ENCODE measurements at regions not wholly inside any gene's neighbourhood (a gene's known extent, or its start where the extent isn't known, plus 50 kb on each side); places are given as distances from the start of the nearest gene placed in this dataset.

GRCh38 chr22:22418957-22419356 is 89.6 kb downstream of the ZNF280B start (continued):
- TF ChIP-seq ZNF598 (CRISPR knock-in tag; IDR thresholded peaks at IDR 0.05; ENCODE audit: borderline replicate concordance) (no peak), AGO2 (optimal IDR thresholded peaks at IDR 0.05; ENCODE audit: low read depth, low read length) (no peak), ZNF775 (CRISPR knock-in tag; IDR thresholded peaks at IDR 0.05; ENCODE audit: borderline replicate concordance) (no peak), PRPF4 (IDR thresholded peaks at IDR 0.05; ENCODE audit: low read depth, low read length, poor library complexity, severe bottlenecking) (no peak), ZNF496 (CRISPR knock-in tag; IDR thresholded peaks at IDR 0.05; ENCODE audit: insufficient replicate concordance) (no peak), ZFAT (CRISPR knock-in tag; conservative IDR thresholded peaks at IDR 0.05) (no peak)
- TF ChIP-seq, protein P1, sequence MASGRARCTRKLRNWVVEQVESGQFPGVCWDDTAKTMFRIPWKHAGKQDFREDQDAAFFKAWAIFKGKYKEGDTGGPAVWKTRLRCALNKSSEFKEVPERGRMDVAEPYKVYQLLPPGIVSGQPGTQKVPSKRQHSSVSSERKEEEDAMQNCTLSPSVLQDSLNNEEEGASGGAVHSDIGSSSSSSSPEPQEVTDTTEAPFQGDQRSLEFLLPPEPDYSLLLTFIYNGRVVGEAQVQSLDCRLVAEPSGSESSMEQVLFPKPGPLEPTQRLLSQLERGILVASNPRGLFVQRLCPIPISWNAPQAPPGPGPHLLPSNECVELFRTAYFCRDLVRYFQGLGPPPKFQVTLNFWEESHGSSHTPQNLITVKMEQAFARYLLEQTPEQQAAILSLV (CRISPR knock-in tag; IDR thresholded peaks at IDR 0.05; ENCODE audit: borderline replicate concordance): no peak

- TF ChIP-seq, protein P2, sequence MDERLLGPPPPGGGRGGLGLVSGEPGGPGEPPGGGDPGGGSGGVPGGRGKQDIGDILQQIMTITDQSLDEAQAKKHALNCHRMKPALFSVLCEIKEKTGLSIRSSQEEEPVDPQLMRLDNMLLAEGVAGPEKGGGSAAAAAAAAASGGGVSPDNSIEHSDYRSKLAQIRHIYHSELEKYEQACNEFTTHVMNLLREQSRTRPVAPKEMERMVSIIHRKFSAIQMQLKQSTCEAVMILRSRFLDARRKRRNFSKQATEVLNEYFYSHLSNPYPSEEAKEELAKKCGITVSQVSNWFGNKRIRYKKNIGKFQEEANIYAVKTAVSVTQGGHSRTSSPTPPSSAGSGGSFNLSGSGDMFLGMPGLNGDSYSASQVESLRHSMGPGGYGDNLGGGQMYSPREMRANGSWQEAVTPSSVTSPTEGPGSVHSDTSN (CRISPR knock-in tag; IDR thresholded peaks at IDR 0.05): no peak
- TF ChIP-seq GABPA (IDR thresholded peaks at IDR 0.05; ENCODE audit: low read depth, low read length) (no peak), GABPA (CRISPR knock-in tag; IDR thresholded peaks at IDR 0.05; ENCODE audit: low read depth) (no peak), NR2F2 (IDR thresholded peaks at IDR 0.05; ENCODE audit: borderline replicate concordance, low read depth) (no peak), LCORL (IDR thresholded peaks at IDR 0.05) (no peak), LCORL (CRISPR knock-in tag; IDR thresholded peaks at IDR 0.05) (no peak), THAP11 (CRISPR knock-in tag; IDR thresholded peaks at IDR 0.05) (no peak), SAP130 (CRISPR knock-in tag; IDR thresholded peaks at IDR 0.05; ENCODE audit: low read depth) (no peak), ZNF501 (CRISPR knock-in tag; IDR thresholded peaks at IDR 0.05) (no peak), RORA (CRISPR knock-in tag; IDR thresholded peaks at IDR 0.05) (no peak), MTA1 (CRISPR knock-in tag; IDR thresholded peaks at IDR 0.05; ENCODE audit: borderline replicate concordance) (no peak)
- Histone ChIP-seq H3K27ac (ENCODE audit: extremely low read length, insufficient read depth, low read length) (no peak overlapping the region), H3K4me3 (replicated peaks in 1 of 3; ENCODE audit: insufficient read depth in 1 of 3, low read depth in 2 of 3, low read length in 3 of 3) (no peak overlapping the region), H3K4me1 (ENCODE audit: insufficient read depth, low read length) (peaks cover 28% of the 10 kb centered on the region), H3K9ac (ENCODE audit: insufficient read depth, low read depth, low read length) (no peak overlapping the region), H3K27me3 (ENCODE audit: control insufficient read depth in 1 of 2, insufficient read depth in 2 of 2, low read length in 2 of 2) (peaks cover 0 to 59% of the 10 kb centered on the region in 2 experiments; a peak in 3 of 5 replicates), H3K9me3 (ENCODE audit: low read length) (no peaks in the 10 kb centered on the region), H2AFZ (ENCODE audit: low read length) (no peak overlapping the region), H3K4me2 (ENCODE audit: low read depth, low read length) (no peak overlapping the region), H3K79me2 (ENCODE audit: insufficient read depth, low read length) (no peaks in the 10 kb centered on the region), H4K20me1 (ENCODE audit: insufficient read depth, low read length) (no peaks in the 10 kb centered on the region), H3K36me3 (replicated peaks in 1 of 2; ENCODE audit: control insufficient read depth in 1 of 2, insufficient read depth in 2 of 2, low read length in 2 of 2) (no peaks in the 10 kb centered on the region; a peak in 1 of 5 replicates)
- no peak for ATAC-seq
- FAIRE-seq: no peak
- ChIA-PET POLR2A (no interaction called here), CTCF (ENCODE audit: low intra/inter-chr PET ratio, low total read pairs) (no interaction called here)
- 14% methylated on average over 4 of the region's 4 CpGs for WGBS (ENCODE audit: low lambda C conversion rate)
- DNase-seq (ENCODE audit: low spot score): no peak
- BruUV-seq (replicated peaks): no TSS peak
- intact Hi-C loops (cut with micrococcal nuclease; ENCODE audit: unreplicated experiment) (no loop called here), in situ Hi-C loops (cut with HindIII; ENCODE audit: extremely low pct_ligation_motif_present, low pct_unique_long_range_greater_than_20kb) (no loop called here)
These were observed 88.0 kb downstream of the ZNF280B start for GRCh38 chr22:22420580-22420979.

Measured in HepG2 (cell line).